Right lobe of liver (tissue), 6 donors: ENCODE measurements at regions not wholly inside any gene's neighbourhood (a gene's known extent, or its start where the extent isn't known, plus 50 kb on each side); places are given as distances from the start of the nearest gene placed in this dataset.

ENCODE experiments used
- ATAC-seq, 4 donors: fragments of 200-7000 bp; cut with Tn5 transposase; one replicate each; pipeline ENCODE4 v1.9.1; 2020; ENCODE audit warnings: mild to moderate bottlenecking in 4 of 4, moderate library complexity in 4 of 4
- DNase-seq, 3 donors: peaks; one replicate each; pipeline ENCODE4 v3.0.0-alpha.2; 2020
- H3K27ac ChIP-seq, 3 donors: fragments of 200-600 bp; one replicate each; pipeline ENCODE4 v1.8.0; 2022
- H3K27me3 ChIP-seq, 2 donors: fragments of 200-600 bp; one replicate each; pipeline ENCODE4 v1.8.0; 2022
- H3K36me3 ChIP-seq, 4 donors: fragments of 200-600 bp; sonication (generic) in 1 of 4; one replicate each; pipeline versions ENCODE4 v1.5.1 to v1.8.0; 2017 to 2022; ENCODE audit warnings: control low read depth in 1 of 4
- H3K4me1 ChIP-seq, 4 donors: fragments of 200-600 bp; sonication (generic) in 1 of 4; one replicate each; pipeline versions ENCODE4 v1.5.1 to v1.8.0; 2017 to 2022; ENCODE audit warnings: control low read depth in 1 of 4
- H3K4me3 ChIP-seq, 3 donors: fragments of 200-600 bp; one replicate each; pipeline ENCODE4 v1.8.0; 2022
- H3K9me3 ChIP-seq, 4 donors: fragments of 200-600 bp; sonication (generic) in 1 of 4; one replicate each; pipeline versions ENCODE4 v1.5.1 to v1.8.0; 2017 to 2022; ENCODE audit warnings: control low read depth in 1 of 4
- CTCF ChIP-seq, 4 donors: fragments of 200-600 bp in 3 of 4; fragments of 450-650 bp in 1 of 4; IDR thresholded peaks; one replicate each; pipeline versions ENCODE4 v1.5.1 to v1.8.0; 2016 to 2022; ENCODE audit warnings: antibody characterized with exemption in 4 of 4, mild to moderate bottlenecking in 2 of 4
- POLR2A ChIP-seq: fragments of 450-650 bp; IDR thresholded peaks from one replicate; pipeline ENCODE4 v1.6.1; 2017; ENCODE audit warnings: antibody characterized with exemption, mild to moderate bottlenecking
- WGBS: methylation state at CpG from one replicate; pipeline ENCODE4 v1.1.6; 2018; ENCODE audit warnings: low coverage, low lambda C conversion rate; ENCODE audit not compliant: insufficient coverage; ENCODE audit errors: missing lambda C conversion rate; 5-methylcytosine and 5-hydroxymethylcytosine counted together
- intact Hi-C, 2 donors: fragments of 100-400 bp; cut with DNase I; formaldehyde crosslinking; loops; one replicate each; pipeline versions ENCODE4 v1.11.2 to v1.14.1; 2022
- donor health status: DM: no; HTN: yes; CAD: no.
- donor health status: DM: no; HTN: no; CAD: no.
- donor health status: DM: no; HTN: no; CAD: no.
- donor health status: DM: no; HTN: yes; CAD: no.
- donor health status: DM: no; HTN: yes; CAD: no.

- H3K27ac ChIP-seq: no peak overlapping the region
- DNase-seq: no peak
Observed at GRCh38 chr1:195717651-195718050, 890.6 kb downstream of the KCNT2 start.

DNA sequence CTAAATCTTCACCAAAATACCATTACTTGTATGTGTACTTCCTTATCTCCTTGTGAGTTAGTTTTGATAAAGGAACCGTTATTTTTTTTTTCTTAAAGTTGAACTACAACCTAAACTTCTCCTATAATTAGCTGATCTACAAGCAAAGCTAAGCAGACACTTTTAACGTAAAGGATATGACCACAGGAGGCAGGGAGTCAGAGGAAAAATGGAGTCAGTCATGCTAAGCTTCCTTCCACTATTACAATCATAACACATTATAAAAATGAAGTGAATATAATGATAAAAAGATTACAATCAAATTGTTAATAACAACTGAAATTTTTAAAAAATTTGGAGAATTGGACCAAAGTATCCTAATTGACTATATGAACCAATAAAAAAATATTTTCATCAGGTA, 892.6 kb downstream of the KCNT2 start:
- intact Hi-C loops: no loop called here
- Histone ChIP-seq H3K36me3 (no peaks in the 10 kb centered on the region), H3K4me3 (no peak overlapping the region), H3K4me1 (no peaks in the 10 kb centered on the region), H3K9me3 (no peaks in the 10 kb centered on the region), H3K27me3 (no peaks in the 10 kb centered on the region), H3K27ac (no peak overlapping the region)
- 24% methylated on average over 2 of the region's 2 CpGs for WGBS
- TF ChIP-seq POLR2A: no peak
- no peak for ATAC-seq
- DNase-seq: no peak

More at GRCh38 chr1:195717651-195718050, 890.6 kb downstream of the KCNT2 start:
- no peak for ATAC-seq
- TF ChIP-seq CTCF (IDR thresholded peaks at IDR 0.05) (peak in 2 of 4 donors; percentile 5 to 10), POLR2A (no peak)
- Histone ChIP-seq H3K36me3 (no peaks in the 10 kb centered on the region), H3K27me3 (no peaks in the 10 kb centered on the region), H3K4me1 (no peaks in the 10 kb centered on the region), H3K9me3 (no peaks in the 10 kb centered on the region), H3K4me3 (no peak overlapping the region)
- WGBS: 33% methylated on average over 3 of the region's 3 CpGs
- intact Hi-C loops: no loop called here

- H3K36me3 ChIP-seq: no peaks in the 10 kb centered on the region
- DNase-seq (no peak), ATAC-seq (no peak)
- no peak overlapping the region for H3K27ac ChIP-seq
- no peak overlapping the region for H3K4me3 ChIP-seq
- WGBS: 10% methylated on average over 1 of the region's 1 CpG
- no peak for TF ChIP-seq CTCF (IDR thresholded peaks at IDR 0.05)
- H3K9me3 ChIP-seq: no peaks in the 10 kb centered on the region
- no peaks in the 10 kb centered on the region for H3K27me3 ChIP-seq
- intact Hi-C loops: no loop called here
- no peaks in the 10 kb centered on the region for H3K4me1 ChIP-seq
Observed at GRCh38 chr1:195714248-195714647, 894.0 kb downstream of the KCNT2 start.

DNA sequence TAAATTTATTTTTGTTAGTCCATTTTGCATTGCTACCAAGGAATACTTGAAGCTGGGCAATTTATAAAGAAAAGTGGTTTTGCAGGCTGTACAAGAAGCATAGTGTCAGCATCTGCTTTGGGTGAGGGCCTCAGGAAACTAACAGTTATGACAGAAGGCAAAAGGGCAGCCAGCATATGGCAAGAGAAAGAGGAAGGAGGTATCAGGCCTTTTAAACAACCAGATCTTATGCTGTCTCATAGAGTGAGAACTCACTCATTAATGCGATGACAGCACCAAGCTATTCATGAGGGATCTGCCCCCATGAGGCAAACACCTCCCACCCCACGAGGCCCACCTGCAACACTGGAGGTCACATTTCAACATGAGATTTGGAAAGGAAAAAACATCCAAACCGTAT, 898.4 kb downstream of the KCNT2 start:
- Histone ChIP-seq H3K4me3 (no peak overlapping the region), H3K4me1 (no peaks in the 10 kb centered on the region), H3K27ac (no peak overlapping the region), H3K27me3 (no peaks in the 10 kb centered on the region), H3K9me3 (no peaks in the 10 kb centered on the region), H3K36me3 (no peaks in the 10 kb centered on the region)
- ATAC-seq (no peak), DNase-seq (no peak)
- WGBS: 24% methylated on average over 3 of the region's 3 CpGs
- TF ChIP-seq POLR2A (no peak), CTCF (IDR thresholded peaks at IDR 0.05) (no peak)
- intact Hi-C loops: no loop called here

GRCh38 chr1:195704028-195704427, 904.2 kb downstream of the KCNT2 start:
- Histone ChIP-seq H3K4me1 (no peaks in the 10 kb centered on the region), H3K9me3 (no peaks in the 10 kb centered on the region), H3K27me3 (no peaks in the 10 kb centered on the region), H3K36me3 (no peaks in the 10 kb centered on the region), H3K4me3 (no peak overlapping the region), H3K27ac (no peak overlapping the region)
- intact Hi-C loops: no loop called here
- WGBS: 59% methylated on average over 2 of the region's 2 CpGs
- ATAC-seq (no peak), DNase-seq (no peak)
- TF ChIP-seq POLR2A (no peak), CTCF (IDR thresholded peaks at IDR 0.05) (no peak)
